ENCODE measurements at regions not wholly inside any gene's neighbourhood (a gene's known extent, or its start where the extent isn't known, plus 50 kb on each side); places are given as distances from the start of the nearest gene placed in this dataset.

- no peak for DNase-seq
Observed at GRCh38 chr9:121550041-121550440, 50.4 kb upstream of the GGTA1 start.

GRCh38 chr9:121550569-121551512 is 51.2 kb upstream of the GGTA1 start:
- peak; percentile 88 for DNase-seq

- DNase-seq, result no peak
Observed at GRCh38 chr9:121551985-121552753, 52.5 kb upstream of the GGTA1 start.

- no peak for DNase-seq
Observed at GRCh38 chr9:121556082-121556481, 56.4 kb upstream of the GGTA1 start.

- DNase-seq, result no peak
Observed at GRCh38 chr9:121556580-121556979, 56.9 kb upstream of the GGTA1 start.

GRCh38 chr9:121557581-121558447 is 58.2 kb upstream of the GGTA1 start:
- DNase-seq, result peak; percentile 46

- no peak for DNase-seq
Observed at GRCh38 chr9:121558473-121558872, 58.8 kb upstream of the GGTA1 start.

- DNase-seq, result no peak
Observed at GRCh38 chr9:121559183-121559582, 59.5 kb upstream of the GGTA1 start.

GRCh38 chr9:121560921-121561320 is 61.3 kb upstream of the GGTA1 start:
- no peak for DNase-seq

GRCh38 chr9:121561385-121562222 is 62.0 kb upstream of the GGTA1 start:
- DNase-seq, result no peak

- no peak for DNase-seq
Observed at GRCh38 chr9:121562301-121562700, 62.7 kb upstream of the GGTA1 start.

GRCh38 chr9:121563425-121563824 is 63.8 kb upstream of the GGTA1 start:
- DNase-seq, result no peak

GRCh38 chr9:121563881-121564460 is 64.3 kb upstream of the GGTA1 start:
- no peak for DNase-seq

- no peak for DNase-seq
Observed at GRCh38 chr9:121564504-121565260, 65.0 kb upstream of the GGTA1 start.

- no peak for DNase-seq
Observed at GRCh38 chr9:121566481-121567465, 67.1 kb upstream of the GGTA1 start.

- no peak for DNase-seq
Observed at GRCh38 chr9:121567500-121568342, 68.1 kb upstream of the GGTA1 start.

- DNase-seq, result no peak
Observed at GRCh38 chr9:121568343-121569265, 69.0 kb upstream of the GGTA1 start.
